ENCODE measurements at regions not wholly inside any gene's neighbourhood (a gene's known extent, or its start where the extent isn't known, plus 50 kb on each side); places are given as distances from the start of the nearest gene placed in this dataset.

GRCh38 chr3:72013084-72013483 is 228.1 kb upstream of the PROK2 start:
- TF ChIP-seq CTCF (conservative IDR thresholded peaks at IDR 0.05; ENCODE audit: low read depth, low read length) (no peak), EZH2 (IDR thresholded peaks at IDR 0.05; ENCODE audit: borderline replicate concordance, low read depth, low read length, poor library complexity, severe bottlenecking) (no peak)
